NCI-H2227 treated with DMSO at 0.1 percent for 48 hours (cell line): ENCODE measurements at regions not wholly inside any gene's neighbourhood (a gene's known extent, or its start where the extent isn't known, plus 50 kb on each side); places are given as distances from the start of the nearest gene placed in this dataset.

Source experiments
- DNase-seq: peaks from one replicate; lab custom pipeline; 2025; lab: John Stamatoyannopoulos, UW

- no peak for DNase-seq
Observed at GRCh38 chr21:27129215-27129614, 162.3 kb upstream of the ADAMTS5 start.

GRCh38 chr21:27126140-27126539 lies 159.3 kb upstream of the ADAMTS5 start:
- no peak for DNase-seq

GRCh38 chr21:27122686-27123085 lies 155.8 kb upstream of the ADAMTS5 start:
- DNase-seq, result no peak

GRCh38 chr21:27114111-27114510 lies 147.2 kb upstream of the ADAMTS5 start:
- no peak for DNase-seq

GRCh38 chr21:27112186-27112585 lies 145.3 kb upstream of the ADAMTS5 start:
- DNase-seq, result no peak

GRCh38 chr21:27110956-27111355 lies 144.1 kb upstream of the ADAMTS5 start:
- no peak for DNase-seq

GRCh38 chr21:27108701-27109100 lies 141.8 kb upstream of the ADAMTS5 start:
- DNase-seq, result no peak

- no peak for DNase-seq
Observed at GRCh38 chr21:27108228-27108627, 141.3 kb upstream of the ADAMTS5 start.

- DNase-seq, result no peak
Observed at GRCh38 chr21:27104846-27105431, 138.1 kb upstream of the ADAMTS5 start.

- no peak for DNase-seq
Observed at GRCh38 chr21:27103768-27104167, 136.9 kb upstream of the ADAMTS5 start.

GRCh38 chr21:27101523-27101922 lies 134.6 kb upstream of the ADAMTS5 start:
- no peak for DNase-seq

- DNase-seq, result no peak
Observed at GRCh38 chr21:27094184-27094948, 127.5 kb upstream of the ADAMTS5 start.

GRCh38 chr21:27086630-27087029 lies 119.7 kb upstream of the ADAMTS5 start:
- DNase-seq, result no peak

GRCh38 chr21:27086186-27086585 lies 119.3 kb upstream of the ADAMTS5 start:
- no peak for DNase-seq

- no peak for DNase-seq
Observed at GRCh38 chr21:27085387-27085786, 118.5 kb upstream of the ADAMTS5 start.

- no peak for DNase-seq
Observed at GRCh38 chr21:27083144-27083543, 116.3 kb upstream of the ADAMTS5 start.

- DNase-seq, result no peak
Observed at GRCh38 chr21:27082431-27083010, 115.6 kb upstream of the ADAMTS5 start.

- DNase-seq, result no peak
Observed at GRCh38 chr21:27079636-27080240, 112.8 kb upstream of the ADAMTS5 start.

- no peak for DNase-seq
Observed at GRCh38 chr21:27078915-27079314, 112.0 kb upstream of the ADAMTS5 start.

GRCh38 chr21:27077501-27077900 lies 110.6 kb upstream of the ADAMTS5 start:
- DNase-seq, result no peak

GRCh38 chr21:27076025-27076424 lies 109.1 kb upstream of the ADAMTS5 start:
- DNase-seq, result no peak

- DNase-seq, result no peak
Observed at GRCh38 chr21:27070861-27071670, 104.2 kb upstream of the ADAMTS5 start.
